HepG2 (cell line): ENCODE measurements at regions not wholly inside any gene's neighbourhood (a gene's known extent, or its start where the extent isn't known, plus 50 kb on each side); places are given as distances from the start of the nearest gene placed in this dataset.

Experiments used
- ATAC-seq: fragments of 200-7000 bp; cut with Tn5 transposase; 3 replicates; pipeline ENCODE4 v1.9.1; 2020; ENCODE audit warnings: mild to moderate bottlenecking, moderate library complexity
- BruUV-seq: library from RNA; stranded (reverse); fragments of 400-500 nt; replicated peaks from 2 replicates; lab custom pipeline; 2021; lab: Mats Ljungman, UMichigan
- CTCF ChIA-PET: fragments of 300-600 bp; formaldehyde crosslinking; extraction: SDS; loops from one replicate; lab custom pipeline; 2021; ENCODE audit warnings: low total read pairs, inconsistent platforms, low intra/inter-chr PET ratio; lab: Yijun Ruan, JAX
- POLR2A ChIA-PET: fragments of 350-600 bp; sonication (Branson Sonifier 250); formaldehyde crosslinking; loops from one replicate; lab custom pipeline; 2020; ENCODE audit warnings: antibody characterized with exemption, inconsistent platforms; lab: Yijun Ruan, JAX
- DNase-seq: peaks from one replicate; pipeline ENCODE4 v3.0.0-alpha.2; 2015; ENCODE audit warnings: low spot score
- FAIRE-seq: peaks from 3 replicates; lab custom pipeline; 2011; peaks lifted over from hg19 to GRCh38; lab: Jason Lieb, UNC
- H2AFZ ChIP-seq: one replicate; pipeline ENCODE4 v1.6.1; 2011; ENCODE audit warnings: low read length, inconsistent platforms
- H3K27ac ChIP-seq: fragments of 300-600 bp; 3 replicates; pipeline ENCODE4 v1.8.0; 2011; ENCODE audit warnings: mixed run types, mild to moderate bottlenecking, mixed read lengths, low read length, inconsistent platforms; ENCODE audit not compliant: insufficient read depth; ENCODE audit errors: extremely low read length
- H3K27me3 ChIP-seq, 2 experiments: fragments of 200-600 bp in 1 of 2; 2 replicates in 1 of 2; 3 replicates in 1 of 2; pipeline versions ENCODE4 v1.6.0 to v1.8.0; 2011; ENCODE audit warnings: low read length in 2 of 2, mild to moderate bottlenecking in 2 of 2, moderate library complexity in 2 of 2, inconsistent platforms in 1 of 2; ENCODE audit not compliant: insufficient read depth in 2 of 2, control insufficient read depth in 1 of 2
- H3K36me3 ChIP-seq, 2 experiments: fragments of 200-600 bp in 1 of 2; replicated peaks in 1 of 2; 2 replicates in 1 of 2; 3 replicates in 1 of 2; pipeline versions ENCODE4 v1.5.1 to v1.8.0; 2011; ENCODE audit warnings: low read length in 2 of 2, inconsistent platforms in 1 of 2; ENCODE audit not compliant: insufficient read depth in 2 of 2, control insufficient read depth in 1 of 2
- H3K4me1 ChIP-seq: 2 replicates; pipeline ENCODE4 v1.5.1; 2012; ENCODE audit warnings: low read length, inconsistent platforms; ENCODE audit not compliant: insufficient read depth
- H3K4me2 ChIP-seq: 2 replicates; pipeline ENCODE4 v1.6.0; 2011; ENCODE audit warnings: low read depth, low read length, inconsistent platforms
- H3K4me3 ChIP-seq, 3 experiments: fragments of 200-600 bp in 1 of 3; sonication (generic), shearing (Covaris generic) in 1 of 3; replicated peaks in 1 of 3; 2 replicates each; pipeline ENCODE4 v1.5.1; 2011 to 2016; ENCODE audit warnings: low read length in 3 of 3, inconsistent platforms in 2 of 3, low read depth in 2 of 3, mild to moderate bottlenecking in 2 of 3, control low read depth in 1 of 3, mixed read lengths in 1 of 3; ENCODE audit not compliant: insufficient read depth in 1 of 3
- H3K79me2 ChIP-seq: one replicate; pipeline ENCODE4 v1.6.1; 2011; ENCODE audit warnings: low read length, inconsistent platforms; ENCODE audit not compliant: insufficient read depth
- H3K9ac ChIP-seq: 2 replicates; pipeline ENCODE4 v1.6.0; 2011; ENCODE audit warnings: mild to moderate bottlenecking, low read depth, low read length, inconsistent platforms; ENCODE audit not compliant: insufficient read depth
- H3K9me3 ChIP-seq: 2 replicates; pipeline ENCODE4 v1.5.1; 2012; ENCODE audit warnings: mild to moderate bottlenecking, low read length
- H4K20me1 ChIP-seq: 2 replicates; pipeline ENCODE4 v1.6.0; 2011; ENCODE audit warnings: inconsistent platforms, mild to moderate bottlenecking, low read length, moderate library complexity; ENCODE audit not compliant: insufficient read depth
- KAT2B ChIP-seq: fragments of 150-350 bp; IDR thresholded peaks from 2 replicates; pipeline ENCODE4 v1.6.1; 2014; ENCODE audit warnings: low read depth, low read length, borderline replicate concordance
- SMARCC2 ChIP-seq: fragments of 450-650 bp; IDR thresholded peaks from 2 replicates; pipeline ENCODE4 v1.6.1; 2017; ENCODE audit warnings: antibody characterized with exemption, mild to moderate bottlenecking
- ZFX ChIP-seq: sonication (generic); formaldehyde crosslinking; IDR thresholded peaks from 2 replicates; pipeline ENCODE4 v1.4.0; 2020; ENCODE audit warnings: mild to moderate bottlenecking, low read depth, missing genetic modification reagents, moderate library complexity
- ZNF660 ChIP-seq: sonication (generic); formaldehyde crosslinking; IDR thresholded peaks from 2 replicates; pipeline ENCODE4 v1.5.1; 2020; ENCODE audit warnings: mild to moderate bottlenecking, low read depth, missing genetic modification reagents, borderline replicate concordance
- WGBS: methylation state at CpG from one replicate; pipeline ENCODE4 v1.1.6; 2017; ENCODE audit warnings: low lambda C conversion rate; 5-methylcytosine and 5-hydroxymethylcytosine counted together
- in situ Hi-C: cut with HindIII; loops from 2 replicates; pipeline ENCODE4 v1.10.0; 2017; ENCODE audit warnings: low pct_unique_long_range_greater_than_20kb; ENCODE audit not compliant: extremely low pct_ligation_motif_present
- intact Hi-C: fragments of 100-400 bp; cut with micrococcal nuclease; formaldehyde crosslinking; loops from one replicate; pipeline ENCODE4 v1.10.0; 2022; ENCODE audit not compliant: unreplicated experiment
- TF ChIP-seq, protein P1 (sequence below): sonication (generic); formaldehyde crosslinking; IDR thresholded peaks from 2 replicates; pipeline ENCODE4 v1.5.1; 2020; ENCODE audit warnings: mild to moderate bottlenecking, missing genetic modification reagents, moderate library complexity
- TF ChIP-seq, protein P2 (sequence below): IDR thresholded peaks from 2 replicates; pipeline ENCODE4 v1.6.1; 2016
- TF ChIP-seq, protein P3 (sequence below): sonication (generic); formaldehyde crosslinking; IDR thresholded peaks from 2 replicates; pipeline ENCODE4 v1.8.1; 2023; ENCODE audit warnings: mild to moderate bottlenecking, moderate library complexity, missing genetic modification reagents

DNA sequence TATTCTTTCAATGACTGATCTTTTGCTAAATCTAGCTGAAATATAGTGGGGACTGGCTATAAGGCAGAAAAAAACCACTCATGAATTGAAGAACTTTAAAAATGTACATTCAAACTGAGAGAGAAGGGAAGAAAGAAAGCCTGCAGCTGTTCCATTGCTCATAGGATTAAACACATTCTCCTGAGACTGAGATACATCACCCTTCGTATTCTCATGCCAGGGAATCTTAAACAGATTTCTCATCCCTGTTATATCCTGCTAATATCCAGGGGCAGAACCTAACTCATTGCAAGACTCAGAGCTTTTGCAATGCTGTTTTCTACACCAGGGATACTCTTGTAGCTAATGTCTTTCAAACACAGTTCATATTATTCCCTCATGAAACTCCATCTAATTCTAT, 67.2 kb upstream of the ACSS3 start (continued):
- TF ChIP-seq, protein P1, sequence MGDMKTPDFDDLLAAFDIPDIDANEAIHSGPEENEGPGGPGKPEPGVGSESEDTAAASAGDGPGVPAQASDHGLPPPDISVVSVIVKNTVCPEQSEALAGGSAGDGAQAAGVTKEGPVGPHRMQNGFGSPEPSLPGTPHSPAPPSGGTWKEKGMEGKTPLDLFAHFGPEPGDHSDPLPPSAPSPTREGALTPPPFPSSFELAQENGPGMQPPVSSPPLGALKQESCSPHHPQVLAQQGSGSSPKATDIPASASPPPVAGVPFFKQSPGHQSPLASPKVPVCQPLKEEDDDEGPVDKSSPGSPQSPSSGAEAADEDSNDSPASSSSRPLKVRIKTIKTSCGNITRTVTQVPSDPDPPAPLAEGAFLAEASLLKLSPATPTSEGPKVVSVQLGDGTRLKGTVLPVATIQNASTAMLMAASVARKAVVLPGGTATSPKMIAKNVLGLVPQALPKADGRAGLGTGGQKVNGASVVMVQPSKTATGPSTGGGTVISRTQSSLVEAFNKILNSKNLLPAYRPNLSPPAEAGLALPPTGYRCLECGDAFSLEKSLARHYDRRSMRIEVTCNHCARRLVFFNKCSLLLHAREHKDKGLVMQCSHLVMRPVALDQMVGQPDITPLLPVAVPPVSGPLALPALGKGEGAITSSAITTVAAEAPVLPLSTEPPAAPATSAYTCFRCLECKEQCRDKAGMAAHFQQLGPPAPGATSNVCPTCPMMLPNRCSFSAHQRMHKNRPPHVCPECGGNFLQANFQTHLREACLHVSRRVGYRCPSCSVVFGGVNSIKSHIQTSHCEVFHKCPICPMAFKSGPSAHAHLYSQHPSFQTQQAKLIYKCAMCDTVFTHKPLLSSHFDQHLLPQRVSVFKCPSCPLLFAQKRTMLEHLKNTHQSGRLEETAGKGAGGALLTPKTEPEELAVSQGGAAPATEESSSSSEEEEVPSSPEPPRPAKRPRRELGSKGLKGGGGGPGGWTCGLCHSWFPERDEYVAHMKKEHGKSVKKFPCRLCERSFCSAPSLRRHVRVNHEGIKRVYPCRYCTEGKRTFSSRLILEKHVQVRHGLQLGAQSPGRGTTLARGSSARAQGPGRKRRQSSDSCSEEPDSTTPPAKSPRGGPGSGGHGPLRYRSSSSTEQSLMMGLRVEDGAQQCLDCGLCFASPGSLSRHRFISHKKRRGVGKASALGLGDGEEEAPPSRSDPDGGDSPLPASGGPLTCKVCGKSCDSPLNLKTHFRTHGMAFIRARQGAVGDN, result no peak
- TF ChIP-seq SMARCC2 (no peak), KAT2B (no peak), ZFX (no peak)

DNA sequence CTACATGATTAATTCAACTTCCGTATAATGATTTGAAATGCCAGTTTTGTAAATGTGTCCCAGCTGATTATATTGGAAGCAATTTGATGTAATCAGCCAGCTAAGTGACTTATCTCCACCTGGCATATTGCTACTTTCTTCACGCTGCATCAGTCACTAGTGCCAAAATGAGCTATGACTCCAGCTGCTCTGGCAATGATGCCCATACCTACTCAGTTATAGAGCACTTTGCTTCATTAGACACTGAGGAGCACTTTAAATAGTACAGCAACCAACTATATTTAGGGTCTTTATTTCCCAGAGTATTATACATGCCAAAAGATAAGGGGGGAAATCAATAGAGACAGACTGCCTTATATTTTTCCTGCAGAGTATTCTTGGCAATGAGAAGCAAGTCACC, 67.9 kb upstream of the LIN7A start:
- no peak overlapping the region for H3K4me3 ChIP-seq
- no peak for DNase-seq
- no peak overlapping the region for H2AFZ ChIP-seq
- 42% methylated on average over 2 of the region's 2 CpGs for WGBS
- no peak overlapping the region for H3K27ac ChIP-seq
- no peak overlapping the region for H3K4me2 ChIP-seq
- H3K4me1 ChIP-seq, result no peaks in the 10 kb centered on the region
- ATAC-seq, result no peak
- no peak for TF ChIP-seq ZNF660 (CRISPR knock-in tag)
- TF ChIP-seq, protein P2, sequence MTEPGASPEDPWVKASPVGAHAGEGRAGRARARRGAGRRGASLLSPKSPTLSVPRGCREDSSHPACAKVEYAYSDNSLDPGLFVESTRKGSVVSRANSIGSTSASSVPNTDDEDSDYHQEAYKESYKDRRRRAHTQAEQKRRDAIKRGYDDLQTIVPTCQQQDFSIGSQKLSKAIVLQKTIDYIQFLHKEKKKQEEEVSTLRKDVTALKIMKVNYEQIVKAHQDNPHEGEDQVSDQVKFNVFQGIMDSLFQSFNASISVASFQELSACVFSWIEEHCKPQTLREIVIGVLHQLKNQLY (CRISPR knock-in tag), result no peak
- TF ChIP-seq, protein P3, sequence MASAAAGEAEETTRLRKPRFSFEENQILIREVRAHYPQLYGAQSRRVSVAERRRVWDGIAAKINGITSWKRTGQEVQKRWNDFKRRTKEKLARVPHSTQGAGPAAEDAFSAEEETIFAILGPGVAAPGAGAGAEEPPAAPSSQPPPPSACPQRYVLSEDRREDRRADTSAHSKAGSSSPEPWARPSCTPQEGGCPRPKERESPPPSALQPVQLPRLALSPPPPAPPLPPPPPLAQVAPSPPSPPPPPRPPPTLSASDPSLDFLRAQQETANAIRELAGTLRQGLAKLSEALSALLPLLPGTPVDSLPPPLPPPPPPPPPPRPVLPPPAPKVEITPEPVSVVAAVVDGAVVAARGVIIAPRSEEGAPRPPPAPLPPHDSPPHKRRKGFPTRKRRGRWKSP (CRISPR knock-in tag), result no peak
- FAIRE-seq, result no peak
- H3K9ac ChIP-seq, result no peak overlapping the region
- no TSS peak for BruUV-seq
- in situ Hi-C loops, result no loop called here
- H3K27me3 ChIP-seq, result no peaks in the 10 kb centered on the region
- no peaks in the 10 kb centered on the region for H3K9me3 ChIP-seq
- H3K36me3 ChIP-seq, result no peaks in the 10 kb centered on the region
- CTCF ChIA-PET, result no interaction called here
- no peaks in the 10 kb centered on the region for H3K79me2 ChIP-seq
- POLR2A ChIA-PET, result no interaction called here
- intact Hi-C loops, result no loop called here
- H4K20me1 ChIP-seq, result no peaks in the 10 kb centered on the region
